GM23338 (cell line): ENCODE measurements at regions not wholly inside any gene's neighbourhood (a gene's known extent, or its start where the extent isn't known, plus 50 kb on each side); places are given as distances from the start of the nearest gene placed in this dataset.
"Not testable (repeated sequence)": the region's sequence is repeated elsewhere in the genome, so short reads cannot be mapped to it uniquely, and the experiment has no call there.

Experiments used
- ATAC-seq: fragments of 200-7000 bp; cut with Tn5 transposase; 3 replicates; pipeline ENCODE4 v1.9.1; 2020
- DNase-seq: peaks from one replicate; pipeline ENCODE4 v3.0.0-alpha.2; 2015; ENCODE audit warnings: low spot score
- H2AFZ ChIP-seq: fragments of 200-600 bp; sonication (generic); 2 replicates; pipeline ENCODE4 v1.8.0; 2016; ENCODE audit warnings: antibody characterized with exemption, mild to moderate bottlenecking, moderate library complexity
- H3F3A ChIP-seq: fragments of 200-600 bp; sonication (generic); replicated peaks from 2 replicates; pipeline ENCODE4 v1.8.0; 2017; ENCODE audit warnings: antibody characterized with exemption, mixed run types, low read depth
- H3K27ac ChIP-seq: fragments of 200-600 bp; sonication (generic); 2 replicates; pipeline ENCODE4 v1.6.1; 2016; ENCODE audit warnings: low read depth
- H3K27me3 ChIP-seq: fragments of 200-600 bp; sonication (generic); 2 replicates; pipeline ENCODE4 v1.8.0; 2016; ENCODE audit warnings: mild to moderate bottlenecking, mixed run types, moderate library complexity; ENCODE audit not compliant: insufficient read depth
- H3K36me3 ChIP-seq: fragments of 200-600 bp; sonication (generic); 2 replicates; pipeline ENCODE4 v1.8.0; 2016; ENCODE audit warnings: mild to moderate bottlenecking; ENCODE audit not compliant: insufficient read depth
- H3K4me1 ChIP-seq: fragments of 200-600 bp; sonication (generic); 2 replicates; pipeline ENCODE4 v1.8.0; 2016; ENCODE audit warnings: mild to moderate bottlenecking, moderate library complexity; ENCODE audit not compliant: insufficient read depth
- H3K4me2 ChIP-seq: fragments of 200-600 bp; sonication (generic); 2 replicates; pipeline ENCODE4 v1.7.1; 2017; ENCODE audit warnings: mixed run types
- H3K4me3 ChIP-seq: fragments of 200-600 bp; sonication (generic); 2 replicates; pipeline ENCODE4 v1.6.1; 2016; ENCODE audit warnings: mixed run types
- H3K79me2 ChIP-seq: fragments of 200-600 bp; sonication (generic); replicated peaks from 2 replicates; pipeline ENCODE4 v1.8.0; 2017; ENCODE audit warnings: mild to moderate bottlenecking; ENCODE audit not compliant: insufficient read depth
- H3K9me2 ChIP-seq: fragments of 200-600 bp; sonication (generic); 2 replicates; pipeline ENCODE4 v1.8.0; 2017; ENCODE audit not compliant: insufficient read depth
- H4K20me1 ChIP-seq: fragments of 200-600 bp; sonication (generic); replicated peaks from 2 replicates; pipeline ENCODE4 v1.8.0; 2017; ENCODE audit warnings: mild to moderate bottlenecking; ENCODE audit not compliant: insufficient read depth
- H3K27ac Mint-ChIP-seq: 2 replicates; pipeline ENCODE4 v1.8.0; 2020; ENCODE audit warnings: inconsistent platforms, mild to moderate bottlenecking, moderate library complexity, mixed read lengths
- H3K27me3 Mint-ChIP-seq: 3 replicates; pipeline ENCODE4 v1.8.0; 2022; ENCODE audit warnings: low read depth, mild to moderate bottlenecking, moderate library complexity, mixed read lengths, inconsistent platforms; ENCODE audit not compliant: insufficient read depth, poor library complexity
- H3K36me3 Mint-ChIP-seq: 3 replicates; pipeline ENCODE4 v1.8.0; 2021; ENCODE audit warnings: low read depth, mild to moderate bottlenecking, inconsistent platforms, moderate library complexity, mixed read lengths
- H3K4me1 Mint-ChIP-seq: 3 replicates; pipeline ENCODE4 v1.8.0; 2020; ENCODE audit warnings: mild to moderate bottlenecking, inconsistent platforms, mixed read lengths
- H3K4me3 Mint-ChIP-seq: 3 replicates; pipeline ENCODE4 v1.8.0; 2021; ENCODE audit warnings: moderate library complexity, mild to moderate bottlenecking, inconsistent platforms, mixed read lengths
- H3K9me3 Mint-ChIP-seq: 3 replicates; pipeline ENCODE4 v1.8.0; 2020; ENCODE audit warnings: moderate library complexity, mild to moderate bottlenecking, inconsistent platforms, mixed read lengths
- CTCF ChIP-seq, 2 experiments: fragments of 200-600 bp in 1 of 2; sonication (generic) in 1 of 2; conservative IDR thresholded peaks; 2 replicates each; pipeline versions ENCODE4 v1.5.1 to v1.6.1; 2016 to 2017; ENCODE audit warnings: antibody characterized with exemption in 2 of 2, low read depth in 2 of 2, mild to moderate bottlenecking in 2 of 2, moderate library complexity in 1 of 2
- EZH2 ChIP-seq: fragments of 200-600 bp; sonication (generic); IDR thresholded peaks from one replicate; pipeline ENCODE4 v1.8.0; 2017; ENCODE audit warnings: antibody characterized with exemption, mild to moderate bottlenecking, low read depth; ENCODE audit not compliant: unreplicated experiment
- NANOG ChIP-seq: IDR thresholded peaks from 2 replicates; pipeline ENCODE4 v1.6.1; 2016; ENCODE audit warnings: antibody characterized with exemption, borderline replicate concordance
- REST ChIP-seq: IDR thresholded peaks from one replicate; pipeline ENCODE4 v1.6.1; 2018; ENCODE audit warnings: antibody characterized with exemption; ENCODE audit not compliant: unreplicated experiment
- ZNF462 ChIP-seq: fragments of 250-450 bp; sonication (Bioruptor Pico); IDR thresholded peaks from 2 replicates; pipeline ENCODE4 v1.5.0; 2020; ENCODE audit warnings: mild to moderate bottlenecking, moderate library complexity

GRCh38 chr5:67850906-67851305 lies 364.6 kb upstream of the PIK3R1 start:
- H3F3A ChIP-seq, H3K4me2 ChIP-seq, H3K36me3 Mint-ChIP-seq, H3K27ac Mint-ChIP-seq, H4K20me1 ChIP-seq, H3K27ac ChIP-seq, H3K27me3 ChIP-seq, H3K4me1 Mint-ChIP-seq, H3K9me2 ChIP-seq, ATAC-seq, H3K36me3 ChIP-seq, H2AFZ ChIP-seq, DNase-seq, H3K79me2 ChIP-seq, H3K4me1 ChIP-seq, H3K4me3 Mint-ChIP-seq, H3K9me3 Mint-ChIP-seq, H3K27me3 Mint-ChIP-seq, H3K4me3 ChIP-seq: not testable (repeated sequence)

- TF ChIP-seq NANOG (peak; percentile 50; the same call in 1 of the 2 replicates), REST (no peak)
- peaks cover 22% of the 10 kb centered on the region for H3K4me1 Mint-ChIP-seq
- H2AFZ ChIP-seq, result no peak overlapping the region
- H3K36me3 ChIP-seq, result no peaks in the 10 kb centered on the region
- H3K9me3 Mint-ChIP-seq, result no peaks in the 10 kb centered on the region
- peaks cover 21% of the 10 kb centered on the region for H3K4me1 ChIP-seq
- peak; percentile 53; the same call in 2 of the 3 replicates for ATAC-seq
- H3K9me2 ChIP-seq, result peaks cover 7% of the 10 kb centered on the region
- H3K36me3 Mint-ChIP-seq, result no peaks in the 10 kb centered on the region
- H3K27me3 Mint-ChIP-seq, result no peaks in the 10 kb centered on the region
- H3K27ac Mint-ChIP-seq, result no peak overlapping the region
- no peak overlapping the region for H3K4me3 Mint-ChIP-seq
- H3K4me2 ChIP-seq, result peak overlapping the region; percentile 1; the same call in 1 of the 2 replicates
- H3K79me2 ChIP-seq, result no peaks in the 10 kb centered on the region
- H4K20me1 ChIP-seq, result no peaks in the 10 kb centered on the region
- H3K4me3 ChIP-seq, result no peak overlapping the region
- no peaks in the 10 kb centered on the region for H3F3A ChIP-seq
- no peak for DNase-seq
- no peaks in the 10 kb centered on the region for H3K27me3 ChIP-seq
- peak overlapping the region; percentile 43; the same call in 1 of the 2 replicates for H3K27ac ChIP-seq
Observed at GRCh38 chr5:67844924-67845323, 370.6 kb upstream of the PIK3R1 start.

GRCh38 chr5:67842806-67843205 lies 372.8 kb upstream of the PIK3R1 start:
- TF ChIP-seq EZH2 (no peak), CTCF (conservative IDR thresholded peaks at IDR 0.05; ENCODE audit: low read depth in 2 of 2) (peak; percentile 25 to 37), ZNF462 (0 out of 2 replicates have a peak, but pooled peaks have one; percentile 2)
- Mint-ChIP-seq H3K27me3 (no peaks in the 10 kb centered on the region), H3K4me1 (peaks cover 22% of the 10 kb centered on the region), H3K4me3 (no peak overlapping the region), H3K27ac (no peak overlapping the region), H3K9me3 (no peaks in the 10 kb centered on the region), H3K36me3 (no peaks in the 10 kb centered on the region)
- no peaks in the 10 kb centered on the region for H4K20me1 ChIP-seq
- peaks cover 21% of the 10 kb centered on the region for H3K4me1 ChIP-seq
- no peaks in the 10 kb centered on the region for H3F3A ChIP-seq
- H3K4me3 ChIP-seq, result no peak overlapping the region
- H3K36me3 ChIP-seq, result no peaks in the 10 kb centered on the region
- H3K27ac ChIP-seq, result no peak overlapping the region
- DNase-seq (peak; percentile 34), ATAC-seq (peak; percentile 86)
- H3K27me3 ChIP-seq, result no peaks in the 10 kb centered on the region
- H3K4me2 ChIP-seq, result no peak overlapping the region
- peaks cover 7% of the 10 kb centered on the region for H3K9me2 ChIP-seq
- H3K79me2 ChIP-seq, result no peaks in the 10 kb centered on the region
- H2AFZ ChIP-seq, result peak overlapping the region; percentile 29; the same call in 1 of the 2 replicates
